ENCODE measurements at regions not wholly inside any gene's neighbourhood (a gene's known extent, or its start where the extent isn't known, plus 50 kb on each side); places are given as distances from the start of the nearest gene placed in this dataset.

DNA sequence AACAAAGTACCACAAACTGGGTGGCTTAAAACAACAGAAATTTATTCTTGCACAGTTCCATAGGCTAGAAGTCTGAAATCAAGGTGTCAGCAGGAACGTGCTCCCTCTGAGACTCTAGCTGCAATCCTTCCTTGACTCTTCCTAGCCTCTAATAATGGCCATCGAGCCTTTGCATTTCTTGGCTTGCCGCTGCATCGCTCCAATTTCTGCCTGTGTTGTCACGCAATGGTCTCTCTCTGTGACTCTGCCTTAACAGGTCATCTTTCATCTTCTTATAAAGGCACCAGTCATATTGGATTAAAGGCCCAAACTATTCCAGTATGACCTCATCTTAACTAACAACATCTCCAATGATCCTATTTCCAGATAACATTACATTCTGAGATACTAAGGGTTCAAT, 61.0 kb upstream of the FNDC3B start:
- TF ChIP-seq, protein P1, sequence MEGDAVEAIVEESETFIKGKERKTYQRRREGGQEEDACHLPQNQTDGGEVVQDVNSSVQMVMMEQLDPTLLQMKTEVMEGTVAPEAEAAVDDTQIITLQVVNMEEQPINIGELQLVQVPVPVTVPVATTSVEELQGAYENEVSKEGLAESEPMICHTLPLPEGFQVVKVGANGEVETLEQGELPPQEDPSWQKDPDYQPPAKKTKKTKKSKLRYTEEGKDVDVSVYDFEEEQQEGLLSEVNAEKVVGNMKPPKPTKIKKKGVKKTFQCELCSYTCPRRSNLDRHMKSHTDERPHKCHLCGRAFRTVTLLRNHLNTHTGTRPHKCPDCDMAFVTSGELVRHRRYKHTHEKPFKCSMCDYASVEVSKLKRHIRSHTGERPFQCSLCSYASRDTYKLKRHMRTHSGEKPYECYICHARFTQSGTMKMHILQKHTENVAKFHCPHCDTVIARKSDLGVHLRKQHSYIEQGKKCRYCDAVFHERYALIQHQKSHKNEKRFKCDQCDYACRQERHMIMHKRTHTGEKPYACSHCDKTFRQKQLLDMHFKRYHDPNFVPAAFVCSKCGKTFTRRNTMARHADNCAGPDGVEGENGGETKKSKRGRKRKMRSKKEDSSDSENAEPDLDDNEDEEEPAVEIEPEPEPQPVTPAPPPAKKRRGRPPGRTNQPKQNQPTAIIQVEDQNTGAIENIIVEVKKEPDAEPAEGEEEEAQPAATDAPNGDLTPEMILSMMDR (conservative IDR thresholded peaks at IDR 0.05; ENCODE audit: low read length): no peak
- TF ChIP-seq EZH2phosphoT487 (IDR thresholded peaks at IDR 0.05; ENCODE audit: borderline replicate concordance, low read depth, low read length): no peak

All from OCI-LY7 (cell line).